ENCODE measurements at regions not wholly inside any gene's neighbourhood (a gene's known extent, or its start where the extent isn't known, plus 50 kb on each side); places are given as distances from the start of the nearest gene placed in this dataset.

- Mint-ChIP-seq H3K27ac (no peak overlapping the region), H3K27me3 (peaks cover 15% of the 10 kb centered on the region), H3K4me3 (no peak overlapping the region), H3K36me3 (peaks cover 2% of the 10 kb centered on the region), H3K9me3 (ENCODE audit: low read depth) (no peaks in the 10 kb centered on the region), H3K4me1 (ENCODE audit: low read depth) (no peaks in the 10 kb centered on the region)
These were observed 178.8 kb downstream of the ABHD5 start for GRCh38 chr3:43869491-43869890.

GRCh38 chr3:43870120-43870519 is 179.4 kb downstream of the ABHD5 start:
- no peak overlapping the region for H3K4me3 Mint-ChIP-seq
- H3K4me1 Mint-ChIP-seq (ENCODE audit: low read depth), result no peaks in the 10 kb centered on the region
- H3K9me3 Mint-ChIP-seq (ENCODE audit: low read depth), result no peaks in the 10 kb centered on the region
- peaks cover 15% of the 10 kb centered on the region for H3K27me3 Mint-ChIP-seq
- no peak overlapping the region for H3K27ac Mint-ChIP-seq
- H3K36me3 Mint-ChIP-seq, result peaks cover 2% of the 10 kb centered on the region

DNA sequence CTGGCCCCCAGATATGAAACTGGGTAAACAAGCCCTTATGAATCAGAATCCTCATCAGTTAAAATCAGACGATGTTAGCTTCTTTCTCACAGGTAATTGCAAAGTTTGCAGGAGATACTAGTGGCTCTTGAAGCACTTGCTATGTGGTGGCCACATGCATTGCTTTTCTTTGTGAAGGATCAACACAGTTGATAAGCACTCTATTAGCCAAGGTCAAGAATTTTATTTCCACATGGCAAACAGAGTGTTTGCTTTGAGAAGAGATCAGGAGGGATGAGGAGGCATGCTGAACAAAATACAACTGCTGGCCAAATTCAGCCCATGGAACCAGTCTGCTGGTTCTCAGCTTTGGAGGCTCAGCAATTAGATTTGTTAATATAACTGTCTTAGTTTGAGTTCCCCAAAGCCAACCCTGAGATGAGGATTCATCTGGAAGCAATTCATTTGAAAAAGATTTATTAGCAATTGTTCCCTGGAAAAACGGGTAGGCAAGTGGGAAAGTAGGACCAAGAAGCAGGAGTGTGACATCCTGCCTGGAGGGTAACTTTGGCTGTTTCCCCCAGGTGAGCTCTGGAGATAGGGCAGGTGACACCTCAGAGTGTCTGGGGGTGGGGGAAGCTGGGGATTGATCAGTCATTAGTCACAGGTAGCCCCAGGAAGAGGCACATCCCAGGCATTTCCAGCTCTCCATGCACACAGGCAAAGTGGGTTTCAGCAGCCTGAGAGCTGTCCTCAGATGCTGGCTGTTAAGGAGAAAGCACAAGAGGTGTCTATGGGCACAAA is 180.3 kb downstream of the ABHD5 start:
- H3K27ac Mint-ChIP-seq, result no peak overlapping the region
- no peaks in the 10 kb centered on the region for H3K4me1 Mint-ChIP-seq (ENCODE audit: low read depth)
- no peak overlapping the region for H3K4me3 Mint-ChIP-seq
- H3K27me3 Mint-ChIP-seq, result peaks cover 15% of the 10 kb centered on the region
- no peaks in the 10 kb centered on the region for H3K9me3 Mint-ChIP-seq (ENCODE audit: low read depth)
- H3K36me3 Mint-ChIP-seq, result peaks cover 2% of the 10 kb centered on the region

DNA sequence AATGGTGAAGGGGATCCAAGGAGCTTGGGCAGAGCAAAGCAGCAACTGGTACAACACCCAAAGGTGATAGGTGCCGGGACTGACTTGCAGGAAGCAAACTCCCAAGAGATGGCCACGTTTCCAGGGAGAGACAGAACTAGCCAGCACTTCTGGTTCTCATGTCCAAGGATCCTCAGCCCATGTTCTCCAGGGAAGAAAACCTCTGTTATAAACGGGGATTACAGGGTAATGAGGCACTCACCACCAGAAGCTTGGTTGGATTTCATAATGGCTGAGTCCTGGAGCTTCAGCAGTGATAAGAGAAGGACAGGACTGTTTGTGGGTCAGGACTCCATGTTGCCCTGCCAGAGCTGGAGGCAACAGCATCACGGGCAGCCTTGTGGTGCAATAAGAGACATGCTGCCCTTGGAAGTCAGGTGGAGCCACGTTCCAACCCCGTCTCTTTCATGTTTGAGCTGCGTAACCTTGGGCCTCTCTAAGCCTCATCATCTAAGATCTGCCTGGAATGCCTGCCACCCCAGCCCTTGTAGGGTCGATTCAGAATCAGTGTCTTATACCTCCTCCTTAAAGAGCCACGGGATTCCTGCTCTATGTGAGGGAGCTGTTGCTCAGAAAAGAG is 181.0 kb downstream of the ABHD5 start:
- Mint-ChIP-seq H3K4me1 (ENCODE audit: low read depth) (no peaks in the 10 kb centered on the region), H3K4me3 (no peak overlapping the region), H3K27ac (no peak overlapping the region), H3K9me3 (ENCODE audit: low read depth) (no peaks in the 10 kb centered on the region), H3K27me3 (peaks cover 15% of the 10 kb centered on the region), H3K36me3 (peaks cover 2% of the 10 kb centered on the region)

DNA sequence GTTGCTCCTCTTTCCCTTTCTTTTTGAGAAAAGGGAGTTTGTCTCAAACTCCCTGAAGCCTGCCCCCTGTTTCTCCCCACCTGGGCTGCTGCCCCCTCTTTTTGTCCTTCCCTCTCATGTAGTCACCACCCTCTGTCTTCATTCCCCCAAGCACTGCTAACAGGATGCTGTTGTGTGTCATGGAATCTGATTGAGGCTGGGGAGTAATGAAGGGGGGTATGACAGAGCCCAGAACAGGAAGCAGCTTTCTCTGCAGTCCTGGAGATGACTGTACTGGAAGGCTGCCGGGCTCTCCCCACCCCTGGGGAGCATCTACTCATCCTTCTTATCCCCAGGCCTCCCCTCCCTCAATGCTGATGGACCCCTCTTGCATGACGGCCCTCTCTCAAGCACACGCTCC is 181.6 kb downstream of the ABHD5 start:
- H3K36me3 Mint-ChIP-seq, result peaks cover 2% of the 10 kb centered on the region
- no peak overlapping the region for H3K27ac Mint-ChIP-seq
- H3K4me1 Mint-ChIP-seq (ENCODE audit: low read depth), result no peaks in the 10 kb centered on the region
- no peak overlapping the region for H3K4me3 Mint-ChIP-seq
- peaks cover 15% of the 10 kb centered on the region for H3K27me3 Mint-ChIP-seq
- no peaks in the 10 kb centered on the region for H3K9me3 Mint-ChIP-seq (ENCODE audit: low read depth)

DNA sequence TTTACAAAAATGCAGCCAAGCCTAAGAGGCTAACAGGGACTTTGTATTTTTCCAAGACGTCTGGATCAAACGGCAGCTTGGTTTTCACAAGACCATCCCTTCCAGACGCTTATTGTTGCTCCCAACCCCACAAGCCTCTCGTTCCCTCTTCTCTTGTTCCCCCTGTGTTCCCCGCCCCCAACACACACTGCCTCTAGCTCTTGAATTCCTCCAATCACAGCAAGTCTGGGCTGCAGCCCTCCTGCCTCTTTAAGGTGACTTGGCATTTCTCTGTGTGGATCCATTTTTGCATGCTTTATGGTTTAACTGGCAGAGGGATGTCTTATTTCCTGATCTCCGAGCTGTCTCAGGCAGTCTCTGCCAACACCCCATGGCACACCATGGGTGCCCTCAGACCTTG is 182.2 kb downstream of the ABHD5 start:
- H3K36me3 Mint-ChIP-seq, result peaks cover 2% of the 10 kb centered on the region
- H3K9me3 Mint-ChIP-seq (ENCODE audit: low read depth), result no peaks in the 10 kb centered on the region
- peaks cover 15% of the 10 kb centered on the region for H3K27me3 Mint-ChIP-seq
- H3K27ac Mint-ChIP-seq, result no peak overlapping the region
- no peak overlapping the region for H3K4me3 Mint-ChIP-seq
- no peaks in the 10 kb centered on the region for H3K4me1 Mint-ChIP-seq (ENCODE audit: low read depth)

DNA sequence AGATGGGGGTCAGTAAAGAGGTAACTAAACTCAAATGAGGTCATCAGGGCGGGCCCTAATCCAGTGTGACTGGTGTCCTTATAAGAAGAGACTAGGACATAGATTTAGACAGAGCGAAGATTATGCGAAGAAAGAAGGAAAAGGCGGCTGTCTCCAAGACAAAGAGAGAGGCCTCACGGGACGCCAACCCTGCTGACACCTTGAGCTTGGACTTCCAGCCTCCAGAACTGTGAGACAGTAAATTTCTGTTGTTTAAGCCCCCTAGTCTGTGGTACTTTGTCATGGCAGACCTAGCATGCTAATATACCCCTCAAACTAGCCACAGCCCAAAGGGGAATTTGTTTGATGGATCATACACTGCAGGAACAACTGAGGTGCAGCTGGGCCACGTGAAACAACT is 183.0 kb downstream of the ABHD5 start:
- H3K4me1 Mint-ChIP-seq (ENCODE audit: low read depth), result no peaks in the 10 kb centered on the region
- no peak overlapping the region for H3K27ac Mint-ChIP-seq
- peaks cover 2% of the 10 kb centered on the region for H3K36me3 Mint-ChIP-seq
- H3K27me3 Mint-ChIP-seq, result peaks cover 13% of the 10 kb centered on the region
- no peak overlapping the region for H3K4me3 Mint-ChIP-seq
- H3K9me3 Mint-ChIP-seq (ENCODE audit: low read depth), result no peaks in the 10 kb centered on the region

- Mint-ChIP-seq H3K36me3 (peaks cover 2% of the 10 kb centered on the region), H3K4me3 (no peak overlapping the region), H3K27me3 (peaks cover 8% of the 10 kb centered on the region), H3K4me1 (ENCODE audit: low read depth) (no peaks in the 10 kb centered on the region), H3K27ac (no peak overlapping the region), H3K9me3 (ENCODE audit: low read depth) (no peaks in the 10 kb centered on the region)
These were observed 183.6 kb downstream of the ABHD5 start for GRCh38 chr3:43874290-43874689.

- no peak overlapping the region for H3K27ac Mint-ChIP-seq
- no peaks in the 10 kb centered on the region for H3K9me3 Mint-ChIP-seq (ENCODE audit: low read depth)
- peaks cover 6% of the 10 kb centered on the region for H3K27me3 Mint-ChIP-seq
- H3K36me3 Mint-ChIP-seq, result peaks cover 2% of the 10 kb centered on the region
- no peaks in the 10 kb centered on the region for H3K4me1 Mint-ChIP-seq (ENCODE audit: low read depth)
- no peak overlapping the region for H3K4me3 Mint-ChIP-seq
These were observed 184.0 kb downstream of the ABHD5 start for GRCh38 chr3:43874731-43875130.

GRCh38 chr3:43876648-43877047 is 185.9 kb downstream of the ABHD5 start:
- H3K4me1 Mint-ChIP-seq (ENCODE audit: low read depth), result no peaks in the 10 kb centered on the region
- peaks cover 3% of the 10 kb centered on the region for H3K27me3 Mint-ChIP-seq
- H3K36me3 Mint-ChIP-seq, result peaks cover 2% of the 10 kb centered on the region
- H3K4me3 Mint-ChIP-seq, result no peak overlapping the region
- H3K9me3 Mint-ChIP-seq (ENCODE audit: low read depth), result no peaks in the 10 kb centered on the region
- H3K27ac Mint-ChIP-seq, result no peak overlapping the region

DNA sequence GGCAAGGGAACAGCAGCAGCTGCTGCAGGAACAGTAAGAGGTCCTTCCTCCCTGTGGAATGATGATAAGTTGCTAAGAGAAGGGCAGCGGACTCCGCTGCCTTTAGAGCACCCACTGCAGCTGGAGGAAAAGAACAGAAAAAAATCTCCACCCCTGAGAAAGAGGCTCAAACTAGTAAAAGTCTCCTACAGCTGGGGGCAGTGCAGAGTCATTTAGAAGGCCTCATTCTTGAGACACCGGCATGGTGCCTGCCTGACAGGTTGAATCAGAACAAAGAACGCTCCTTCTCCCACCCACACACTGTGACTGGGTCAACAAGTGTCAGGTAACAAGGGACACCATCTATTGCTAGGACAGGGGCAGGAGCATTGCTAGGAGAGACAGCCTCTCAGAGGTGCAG is 188.4 kb downstream of the ABHD5 start:
- Mint-ChIP-seq H3K27ac (no peak overlapping the region), H3K27me3 (no peaks in the 10 kb centered on the region), H3K36me3 (no peaks in the 10 kb centered on the region), H3K4me3 (no peak overlapping the region), H3K4me1 (ENCODE audit: low read depth) (no peaks in the 10 kb centered on the region), H3K9me3 (ENCODE audit: low read depth) (no peaks in the 10 kb centered on the region)

- H3K9me3 Mint-ChIP-seq (ENCODE audit: low read depth), result no peaks in the 10 kb centered on the region
- H3K4me3 Mint-ChIP-seq, result no peak overlapping the region
- no peaks in the 10 kb centered on the region for H3K36me3 Mint-ChIP-seq
- no peak overlapping the region for H3K27ac Mint-ChIP-seq
- H3K27me3 Mint-ChIP-seq, result no peaks in the 10 kb centered on the region
- no peaks in the 10 kb centered on the region for H3K4me1 Mint-ChIP-seq (ENCODE audit: low read depth)
These were observed 192.4 kb downstream of the ABHD5 start for GRCh38 chr3:43882976-43883680.

GRCh38 chr3:43883729-43884396 is 193.1 kb downstream of the ABHD5 start:
- Mint-ChIP-seq H3K4me1 (ENCODE audit: low read depth) (no peaks in the 10 kb centered on the region), H3K4me3 (no peak overlapping the region), H3K27ac (no peak overlapping the region), H3K36me3 (no peaks in the 10 kb centered on the region), H3K27me3 (no peaks in the 10 kb centered on the region), H3K9me3 (ENCODE audit: low read depth) (no peaks in the 10 kb centered on the region)

- no peak overlapping the region for H3K27ac Mint-ChIP-seq
- no peak overlapping the region for H3K4me3 Mint-ChIP-seq
- H3K9me3 Mint-ChIP-seq (ENCODE audit: low read depth), result no peaks in the 10 kb centered on the region
- no peaks in the 10 kb centered on the region for H3K4me1 Mint-ChIP-seq (ENCODE audit: low read depth)
- no peaks in the 10 kb centered on the region for H3K36me3 Mint-ChIP-seq
- H3K27me3 Mint-ChIP-seq, result peaks cover 2% of the 10 kb centered on the region
These were observed 193.8 kb downstream of the ABHD5 start for GRCh38 chr3:43884581-43884980.
